ENCODE measurements at regions not wholly inside any gene's neighbourhood (a gene's known extent, or its start where the extent isn't known, plus 50 kb on each side); places are given as distances from the start of the nearest gene placed in this dataset.

DNA sequence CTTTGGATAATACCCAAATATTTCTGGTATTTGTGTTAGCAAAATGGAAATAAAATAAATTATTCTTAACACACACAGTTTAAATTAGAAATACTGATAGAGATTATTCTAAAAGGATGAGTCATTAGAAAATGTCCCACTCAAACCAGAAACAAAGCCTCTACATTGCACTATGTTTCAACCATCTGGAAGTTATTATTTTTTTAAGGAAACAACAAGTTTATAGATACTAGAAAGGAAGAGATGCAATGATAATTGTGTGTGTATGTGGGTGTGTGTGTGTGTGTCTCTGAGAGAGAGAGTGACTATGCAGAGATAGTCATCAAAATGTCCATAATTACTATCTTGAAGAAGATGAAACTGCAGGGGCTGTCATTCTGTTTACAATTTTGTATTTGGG is 1340.5 kb downstream of the ROBO1 start:
- no peak for DNase-seq (ENCODE audit: low spot score)
- Histone ChIP-seq H3K27me3 (no peaks in the 10 kb centered on the region), H3K4me3 (no peak overlapping the region), H3K9me3 (peaks cover 0 to 7% of the 10 kb centered on the region in 2 donors), H3K4me1 (no peaks in the 10 kb centered on the region), H3K27ac (no peak overlapping the region), H3K36me3 (no peaks in the 10 kb centered on the region)
- TF ChIP-seq, protein P1, sequence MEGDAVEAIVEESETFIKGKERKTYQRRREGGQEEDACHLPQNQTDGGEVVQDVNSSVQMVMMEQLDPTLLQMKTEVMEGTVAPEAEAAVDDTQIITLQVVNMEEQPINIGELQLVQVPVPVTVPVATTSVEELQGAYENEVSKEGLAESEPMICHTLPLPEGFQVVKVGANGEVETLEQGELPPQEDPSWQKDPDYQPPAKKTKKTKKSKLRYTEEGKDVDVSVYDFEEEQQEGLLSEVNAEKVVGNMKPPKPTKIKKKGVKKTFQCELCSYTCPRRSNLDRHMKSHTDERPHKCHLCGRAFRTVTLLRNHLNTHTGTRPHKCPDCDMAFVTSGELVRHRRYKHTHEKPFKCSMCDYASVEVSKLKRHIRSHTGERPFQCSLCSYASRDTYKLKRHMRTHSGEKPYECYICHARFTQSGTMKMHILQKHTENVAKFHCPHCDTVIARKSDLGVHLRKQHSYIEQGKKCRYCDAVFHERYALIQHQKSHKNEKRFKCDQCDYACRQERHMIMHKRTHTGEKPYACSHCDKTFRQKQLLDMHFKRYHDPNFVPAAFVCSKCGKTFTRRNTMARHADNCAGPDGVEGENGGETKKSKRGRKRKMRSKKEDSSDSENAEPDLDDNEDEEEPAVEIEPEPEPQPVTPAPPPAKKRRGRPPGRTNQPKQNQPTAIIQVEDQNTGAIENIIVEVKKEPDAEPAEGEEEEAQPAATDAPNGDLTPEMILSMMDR (IDR thresholded peaks at IDR 0.05), result no peak

DNA sequence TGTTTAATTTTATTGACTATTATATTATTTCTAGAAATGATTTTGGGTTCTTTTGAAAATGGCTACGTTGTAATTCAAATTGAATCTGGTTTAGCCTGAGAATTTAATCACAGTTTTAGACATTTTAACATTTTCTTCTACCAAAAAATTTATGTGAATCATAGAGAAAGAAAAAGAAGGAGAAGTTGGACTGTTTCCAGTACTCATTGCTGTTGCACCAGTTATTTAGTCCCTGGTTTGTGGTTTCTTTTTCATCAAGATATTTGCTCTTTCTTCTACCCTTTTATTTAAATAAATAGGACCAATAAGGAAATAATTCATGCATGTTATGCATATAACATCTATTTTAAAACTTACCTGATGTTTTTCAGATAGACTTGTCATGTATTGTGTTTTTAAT is 1337.1 kb downstream of the ROBO1 start:
- TF ChIP-seq, protein P1 (IDR thresholded peaks at IDR 0.05), result no peak
- DNase-seq (ENCODE audit: low spot score), result no peak
- Histone ChIP-seq H3K36me3 (no peaks in the 10 kb centered on the region), H3K27ac (no peak overlapping the region), H3K4me1 (no peaks in the 10 kb centered on the region), H3K27me3 (no peaks in the 10 kb centered on the region), H3K9me3 (peaks cover 0 to 7% of the 10 kb centered on the region in 2 donors), H3K4me3 (no peak overlapping the region)

DNA sequence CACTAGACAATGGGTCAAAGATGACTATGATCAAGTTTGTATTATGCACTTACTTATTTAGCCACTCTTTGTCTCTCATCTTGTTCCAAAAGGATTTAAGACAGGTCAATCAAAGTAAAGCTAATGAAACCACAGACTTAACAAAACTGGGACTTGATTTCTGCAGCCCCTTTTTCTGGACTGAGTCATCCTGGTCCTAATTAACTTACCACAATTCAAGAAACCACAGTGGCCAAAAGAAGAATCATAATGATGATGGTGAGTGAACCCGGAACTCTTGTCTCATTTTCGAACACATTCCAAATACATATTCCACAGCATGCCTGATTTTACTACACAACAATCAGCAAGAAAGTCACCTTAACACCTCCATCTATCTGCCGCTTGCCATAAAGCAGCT is 1333.0 kb downstream of the ROBO1 start:
- peaks cover 0 to 1% of the 10 kb centered on the region in 2 donors for H3K9me3 ChIP-seq
- no peak for DNase-seq (ENCODE audit: low spot score)
- H3K4me1 ChIP-seq, result no peaks in the 10 kb centered on the region
- H3K27ac ChIP-seq, result no peak overlapping the region
- H3K27me3 ChIP-seq, result no peaks in the 10 kb centered on the region
- no peaks in the 10 kb centered on the region for H3K36me3 ChIP-seq
- TF ChIP-seq, protein P1 (IDR thresholded peaks at IDR 0.05), result no peak
- H3K4me3 ChIP-seq, result no peak overlapping the region

DNA sequence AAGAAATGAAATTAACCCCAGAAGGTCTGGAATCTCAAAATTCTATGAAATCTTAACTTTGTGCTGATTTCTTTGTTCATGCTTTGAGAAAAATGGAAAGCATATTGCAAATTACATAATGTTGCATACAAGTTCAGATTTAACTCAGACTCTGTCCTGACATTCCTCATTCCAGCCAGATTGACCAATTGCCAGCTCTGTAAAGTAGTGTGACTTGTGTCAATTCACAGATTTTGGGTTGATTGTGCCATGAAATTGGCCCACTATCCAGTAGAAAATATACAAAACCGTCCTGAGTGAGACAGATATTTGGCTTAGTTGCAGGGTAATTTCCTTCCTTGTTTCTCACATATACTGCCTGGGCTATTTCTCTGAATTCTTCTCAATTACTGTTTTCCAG is 1312.6 kb downstream of the ROBO1 start:
- Histone ChIP-seq H3K27ac (no peak overlapping the region), H3K36me3 (no peaks in the 10 kb centered on the region), H3K4me1 (no peaks in the 10 kb centered on the region), H3K4me3 (no peak overlapping the region), H3K9me3 (no peaks in the 10 kb centered on the region), H3K27me3 (no peaks in the 10 kb centered on the region)
- TF ChIP-seq, protein P1 (IDR thresholded peaks at IDR 0.05), result no peak
- no peak for DNase-seq (ENCODE audit: low spot score)

DNA sequence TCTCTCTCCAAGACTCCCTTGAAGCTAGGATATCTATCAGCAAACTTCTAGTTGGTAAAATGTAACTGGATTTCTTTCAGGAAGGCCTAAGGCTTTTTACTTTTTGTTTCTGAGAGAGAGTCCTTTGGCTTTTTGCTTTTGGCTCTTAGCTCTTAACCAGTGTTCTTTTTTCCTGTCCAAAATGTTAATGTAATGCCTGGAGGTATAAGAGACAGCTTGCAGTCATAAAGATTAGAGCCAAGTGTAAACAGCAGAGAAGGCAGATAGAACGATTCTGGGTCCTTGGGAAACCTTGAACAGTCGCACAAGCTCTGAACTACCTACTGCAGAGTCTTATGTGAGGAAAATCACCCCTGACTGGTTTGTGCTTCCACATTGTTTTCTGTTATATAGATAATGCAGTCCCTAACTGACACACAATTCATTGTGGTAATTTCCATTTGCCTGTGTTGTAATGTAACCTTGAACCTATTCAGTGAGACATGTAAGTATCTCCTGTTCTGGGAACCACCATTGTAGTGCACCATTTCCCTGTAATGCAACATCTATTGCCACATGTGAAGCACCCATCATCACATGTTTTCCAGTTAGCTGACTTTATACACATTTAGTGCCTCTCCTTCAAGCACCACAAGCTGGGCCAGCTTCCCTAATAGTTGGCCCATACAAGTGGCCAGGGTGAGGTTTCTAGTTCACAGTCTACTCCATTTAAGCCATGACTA is 1311.9 kb downstream of the ROBO1 start:
- Histone ChIP-seq H3K4me3 (no peak overlapping the region), H3K4me1 (no peaks in the 10 kb centered on the region), H3K27me3 (no peaks in the 10 kb centered on the region), H3K27ac (no peak overlapping the region), H3K36me3 (no peaks in the 10 kb centered on the region), H3K9me3 (no peaks in the 10 kb centered on the region)
- TF ChIP-seq, protein P1 (IDR thresholded peaks at IDR 0.05), result no peak
- DNase-seq (ENCODE audit: low spot score), result no peak

DNA sequence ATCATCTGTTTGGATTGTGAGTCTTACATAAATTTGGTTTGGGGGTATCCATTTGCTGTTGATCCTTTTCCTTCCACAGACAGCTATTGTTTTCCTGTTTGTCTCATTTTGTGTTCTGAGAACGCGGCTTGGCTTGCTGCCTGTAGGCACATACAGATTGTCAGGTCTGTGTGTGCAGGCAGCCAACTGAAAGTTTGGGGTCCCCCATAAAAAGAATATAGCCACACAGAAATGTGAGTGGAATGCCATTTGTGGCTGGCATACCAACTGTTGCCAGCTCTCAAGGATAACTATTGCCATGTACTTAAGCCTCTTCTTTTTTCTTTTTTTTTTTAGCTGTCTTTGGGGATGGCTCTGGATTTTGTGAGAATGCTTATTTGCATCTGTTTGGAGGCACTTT is 1308.0 kb downstream of the ROBO1 start:
- no peak for DNase-seq (ENCODE audit: low spot score)
- Histone ChIP-seq H3K27ac (no peak overlapping the region), H3K4me3 (no peak overlapping the region), H3K9me3 (peaks cover 8 to 15% of the 10 kb centered on the region in 2 donors), H3K36me3 (no peaks in the 10 kb centered on the region), H3K4me1 (no peaks in the 10 kb centered on the region), H3K27me3 (no peaks in the 10 kb centered on the region)
- TF ChIP-seq, protein P1 (IDR thresholded peaks at IDR 0.05), result no peak

Measured in right atrium auricular region (tissue), 2 donors.